GM23338 (cell line): ENCODE measurements at regions not wholly inside any gene's neighbourhood (a gene's known extent, or its start where the extent isn't known, plus 50 kb on each side); places are given as distances from the start of the nearest gene placed in this dataset.
A peak's percentile ranks its signal among the peaks of the same experiment; 100 is the strongest.

ENCODE experiments used
- ATAC-seq: fragments of 200-7000 bp; cut with Tn5 transposase; 3 replicates; pipeline ENCODE4 v1.9.1; 2020
- DNase-seq: peaks from one replicate; pipeline ENCODE4 v3.0.0-alpha.2; 2015; ENCODE audit warnings: low spot score
- H2AFZ ChIP-seq: fragments of 200-600 bp; sonication (generic); 2 replicates; pipeline ENCODE4 v1.8.0; 2016; ENCODE audit warnings: antibody characterized with exemption, mild to moderate bottlenecking, moderate library complexity
- H3F3A ChIP-seq: fragments of 200-600 bp; sonication (generic); replicated peaks from 2 replicates; pipeline ENCODE4 v1.8.0; 2017; ENCODE audit warnings: antibody characterized with exemption, mixed run types, low read depth
- H3K27ac ChIP-seq: fragments of 200-600 bp; sonication (generic); 2 replicates; pipeline ENCODE4 v1.6.1; 2016; ENCODE audit warnings: low read depth
- H3K27me3 ChIP-seq: fragments of 200-600 bp; sonication (generic); 2 replicates; pipeline ENCODE4 v1.8.0; 2016; ENCODE audit warnings: mild to moderate bottlenecking, mixed run types, moderate library complexity; ENCODE audit not compliant: insufficient read depth
- H3K36me3 ChIP-seq: fragments of 200-600 bp; sonication (generic); 2 replicates; pipeline ENCODE4 v1.8.0; 2016; ENCODE audit warnings: mild to moderate bottlenecking; ENCODE audit not compliant: insufficient read depth
- H3K4me1 ChIP-seq: fragments of 200-600 bp; sonication (generic); 2 replicates; pipeline ENCODE4 v1.8.0; 2016; ENCODE audit warnings: mild to moderate bottlenecking, moderate library complexity; ENCODE audit not compliant: insufficient read depth
- H3K4me2 ChIP-seq: fragments of 200-600 bp; sonication (generic); 2 replicates; pipeline ENCODE4 v1.7.1; 2017; ENCODE audit warnings: mixed run types
- H3K4me3 ChIP-seq: fragments of 200-600 bp; sonication (generic); 2 replicates; pipeline ENCODE4 v1.6.1; 2016; ENCODE audit warnings: mixed run types
- H3K79me2 ChIP-seq: fragments of 200-600 bp; sonication (generic); replicated peaks from 2 replicates; pipeline ENCODE4 v1.8.0; 2017; ENCODE audit warnings: mild to moderate bottlenecking; ENCODE audit not compliant: insufficient read depth
- H3K9me2 ChIP-seq: fragments of 200-600 bp; sonication (generic); 2 replicates; pipeline ENCODE4 v1.8.0; 2017; ENCODE audit not compliant: insufficient read depth
- H4K20me1 ChIP-seq: fragments of 200-600 bp; sonication (generic); replicated peaks from 2 replicates; pipeline ENCODE4 v1.8.0; 2017; ENCODE audit warnings: mild to moderate bottlenecking; ENCODE audit not compliant: insufficient read depth
- H3K27ac Mint-ChIP-seq: 2 replicates; pipeline ENCODE4 v1.8.0; 2020; ENCODE audit warnings: inconsistent platforms, mild to moderate bottlenecking, moderate library complexity, mixed read lengths
- H3K27me3 Mint-ChIP-seq: 3 replicates; pipeline ENCODE4 v1.8.0; 2022; ENCODE audit warnings: low read depth, mild to moderate bottlenecking, moderate library complexity, mixed read lengths, inconsistent platforms; ENCODE audit not compliant: insufficient read depth, poor library complexity
- H3K36me3 Mint-ChIP-seq: 3 replicates; pipeline ENCODE4 v1.8.0; 2021; ENCODE audit warnings: low read depth, mild to moderate bottlenecking, inconsistent platforms, moderate library complexity, mixed read lengths
- H3K4me1 Mint-ChIP-seq: 3 replicates; pipeline ENCODE4 v1.8.0; 2020; ENCODE audit warnings: mild to moderate bottlenecking, inconsistent platforms, mixed read lengths
- H3K4me3 Mint-ChIP-seq: 3 replicates; pipeline ENCODE4 v1.8.0; 2021; ENCODE audit warnings: moderate library complexity, mild to moderate bottlenecking, inconsistent platforms, mixed read lengths
- H3K9me3 Mint-ChIP-seq: 3 replicates; pipeline ENCODE4 v1.8.0; 2020; ENCODE audit warnings: moderate library complexity, mild to moderate bottlenecking, inconsistent platforms, mixed read lengths
- CREB1 ChIP-seq: fragments of 250-450 bp; sonication (Bioruptor Pico); IDR thresholded peaks from 2 replicates; pipeline ENCODE4 v1.5.0; 2020; ENCODE audit warnings: low read depth, mild to moderate bottlenecking, moderate library complexity
- CTCF ChIP-seq, 2 experiments: fragments of 200-600 bp in 1 of 2; sonication (generic) in 1 of 2; conservative IDR thresholded peaks; 2 replicates each; pipeline versions ENCODE4 v1.5.1 to v1.6.1; 2016 to 2017; ENCODE audit warnings: antibody characterized with exemption in 2 of 2, low read depth in 2 of 2, mild to moderate bottlenecking in 2 of 2, moderate library complexity in 1 of 2
- ETS1 ChIP-seq: IDR thresholded peaks from 2 replicates; pipeline ENCODE4 v1.6.1; 2016; ENCODE audit warnings: antibody characterized with exemption
- EZH2 ChIP-seq: fragments of 200-600 bp; sonication (generic); IDR thresholded peaks from one replicate; pipeline ENCODE4 v1.8.0; 2017; ENCODE audit warnings: antibody characterized with exemption, mild to moderate bottlenecking, low read depth; ENCODE audit not compliant: unreplicated experiment
- EZH2phosphoT487 ChIP-seq: fragments of 200-600 bp; sonication (generic); IDR thresholded peaks from one replicate; pipeline ENCODE4 v1.8.1; 2018; ENCODE audit warnings: antibody characterized with exemption; ENCODE audit not compliant: unreplicated experiment
- JUNB ChIP-seq: IDR thresholded peaks from one replicate; pipeline ENCODE4 v1.6.1; 2016; ENCODE audit warnings: antibody characterized with exemption; ENCODE audit not compliant: unreplicated experiment
- NANOG ChIP-seq: IDR thresholded peaks from 2 replicates; pipeline ENCODE4 v1.6.1; 2016; ENCODE audit warnings: antibody characterized with exemption, borderline replicate concordance
- POLR2AphosphoS5 ChIP-seq: IDR thresholded peaks from 2 replicates; pipeline ENCODE4 v1.6.1; 2016; ENCODE audit warnings: antibody characterized with exemption, low read depth
- STAT1 ChIP-seq: IDR thresholded peaks from one replicate; pipeline ENCODE4 v1.6.1; 2016; ENCODE audit warnings: antibody characterized with exemption; ENCODE audit not compliant: unreplicated experiment
- ZNF114 ChIP-seq: fragments of 250-450 bp; sonication (Bioruptor Pico); IDR thresholded peaks from 2 replicates; pipeline ENCODE4 v1.5.0; 2020; ENCODE audit warnings: mild to moderate bottlenecking, moderate library complexity
- ZNF331 ChIP-seq: fragments of 250-450 bp; sonication (Bioruptor Pico); IDR thresholded peaks from 2 replicates; pipeline ENCODE4 v1.5.0; 2020; ENCODE audit warnings: low read depth, mild to moderate bottlenecking, moderate library complexity
- ZNF462 ChIP-seq: fragments of 250-450 bp; sonication (Bioruptor Pico); IDR thresholded peaks from 2 replicates; pipeline ENCODE4 v1.5.0; 2020; ENCODE audit warnings: mild to moderate bottlenecking, moderate library complexity
- TF ChIP-seq, protein P1 (sequence below): IDR thresholded peaks from one replicate; pipeline ENCODE4 v1.6.1; 2018; ENCODE audit warnings: antibody characterized with exemption; ENCODE audit not compliant: unreplicated experiment

- ATAC-seq (peak; percentile 29), DNase-seq (no peak)
- H3K9me3 Mint-ChIP-seq: no peaks in the 10 kb centered on the region
- Histone ChIP-seq H3F3A (no peaks in the 10 kb centered on the region), H3K27ac (no peak overlapping the region), H3K79me2 (no peaks in the 10 kb centered on the region), H3K4me1 (no peaks in the 10 kb centered on the region; the same call in 1 of the 2 replicates), H3K36me3 (no peaks in the 10 kb centered on the region), H2AFZ (no peak overlapping the region), H3K27me3 (no peaks in the 10 kb centered on the region), H4K20me1 (no peaks in the 10 kb centered on the region), H3K4me3 (no peak overlapping the region), H3K4me2 (no peak overlapping the region), H3K9me2 (no peaks in the 10 kb centered on the region)
- TF ChIP-seq POLR2AphosphoS5: no peak
- no peak for TF ChIP-seq ZNF331 (CRISPR knock-in tag)
- no peak for TF ChIP-seq ETS1
- no peak for TF ChIP-seq NANOG
- no peak for TF ChIP-seq ZNF114 (CRISPR knock-in tag)
- TF ChIP-seq STAT1: no peak
- TF ChIP-seq ZNF462 (CRISPR knock-in tag): no peak
- TF ChIP-seq CTCF (conservative IDR thresholded peaks at IDR 0.05; ENCODE audit: low read depth in 2 of 2): no peak
- no peak for TF ChIP-seq JUNB
- no peak for TF ChIP-seq CREB1 (CRISPR knock-in tag)
- TF ChIP-seq, protein P1, sequence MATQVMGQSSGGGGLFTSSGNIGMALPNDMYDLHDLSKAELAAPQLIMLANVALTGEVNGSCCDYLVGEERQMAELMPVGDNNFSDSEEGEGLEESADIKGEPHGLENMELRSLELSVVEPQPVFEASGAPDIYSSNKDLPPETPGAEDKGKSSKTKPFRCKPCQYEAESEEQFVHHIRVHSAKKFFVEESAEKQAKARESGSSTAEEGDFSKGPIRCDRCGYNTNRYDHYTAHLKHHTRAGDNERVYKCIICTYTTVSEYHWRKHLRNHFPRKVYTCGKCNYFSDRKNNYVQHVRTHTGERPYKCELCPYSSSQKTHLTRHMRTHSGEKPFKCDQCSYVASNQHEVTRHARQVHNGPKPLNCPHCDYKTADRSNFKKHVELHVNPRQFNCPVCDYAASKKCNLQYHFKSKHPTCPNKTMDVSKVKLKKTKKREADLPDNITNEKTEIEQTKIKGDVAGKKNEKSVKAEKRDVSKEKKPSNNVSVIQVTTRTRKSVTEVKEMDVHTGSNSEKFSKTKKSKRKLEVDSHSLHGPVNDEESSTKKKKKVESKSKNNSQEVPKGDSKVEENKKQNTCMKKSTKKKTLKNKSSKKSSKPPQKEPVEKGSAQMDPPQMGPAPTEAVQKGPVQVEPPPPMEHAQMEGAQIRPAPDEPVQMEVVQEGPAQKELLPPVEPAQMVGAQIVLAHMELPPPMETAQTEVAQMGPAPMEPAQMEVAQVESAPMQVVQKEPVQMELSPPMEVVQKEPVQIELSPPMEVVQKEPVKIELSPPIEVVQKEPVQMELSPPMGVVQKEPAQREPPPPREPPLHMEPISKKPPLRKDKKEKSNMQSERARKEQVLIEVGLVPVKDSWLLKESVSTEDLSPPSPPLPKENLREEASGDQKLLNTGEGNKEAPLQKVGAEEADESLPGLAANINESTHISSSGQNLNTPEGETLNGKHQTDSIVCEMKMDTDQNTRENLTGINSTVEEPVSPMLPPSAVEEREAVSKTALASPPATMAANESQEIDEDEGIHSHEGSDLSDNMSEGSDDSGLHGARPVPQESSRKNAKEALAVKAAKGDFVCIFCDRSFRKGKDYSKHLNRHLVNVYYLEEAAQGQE: no peak
- no peak for TF ChIP-seq EZH2
- TF ChIP-seq EZH2phosphoT487: no peak
- peaks cover 19% of the 10 kb centered on the region for H3K27me3 Mint-ChIP-seq
- no peaks in the 10 kb centered on the region for H3K36me3 Mint-ChIP-seq
- peaks cover 27% of the 10 kb centered on the region for H3K4me1 Mint-ChIP-seq
- no peak overlapping the region for H3K4me3 Mint-ChIP-seq
- no peak overlapping the region for H3K27ac Mint-ChIP-seq
These were observed 312.0 kb upstream of the ZMIZ1 start for GRCh38 chr10:78756604-78757343.
